ENCODE measurements at regions not wholly inside any gene's neighbourhood (a gene's known extent, or its start where the extent isn't known, plus 50 kb on each side); places are given as distances from the start of the nearest gene placed in this dataset.
"Not testable (repeated sequence)": the region's sequence is repeated elsewhere in the genome, so short reads cannot be mapped to it uniquely, and the experiment has no call there.

GRCh38 chr2:150127346-150127990 is 360.0 kb downstream of the RND3 start:
- no peak for DNase-seq

- no peak for DNase-seq
Observed at GRCh38 chr2:150126839-150127238, 360.6 kb downstream of the RND3 start.

DNA sequence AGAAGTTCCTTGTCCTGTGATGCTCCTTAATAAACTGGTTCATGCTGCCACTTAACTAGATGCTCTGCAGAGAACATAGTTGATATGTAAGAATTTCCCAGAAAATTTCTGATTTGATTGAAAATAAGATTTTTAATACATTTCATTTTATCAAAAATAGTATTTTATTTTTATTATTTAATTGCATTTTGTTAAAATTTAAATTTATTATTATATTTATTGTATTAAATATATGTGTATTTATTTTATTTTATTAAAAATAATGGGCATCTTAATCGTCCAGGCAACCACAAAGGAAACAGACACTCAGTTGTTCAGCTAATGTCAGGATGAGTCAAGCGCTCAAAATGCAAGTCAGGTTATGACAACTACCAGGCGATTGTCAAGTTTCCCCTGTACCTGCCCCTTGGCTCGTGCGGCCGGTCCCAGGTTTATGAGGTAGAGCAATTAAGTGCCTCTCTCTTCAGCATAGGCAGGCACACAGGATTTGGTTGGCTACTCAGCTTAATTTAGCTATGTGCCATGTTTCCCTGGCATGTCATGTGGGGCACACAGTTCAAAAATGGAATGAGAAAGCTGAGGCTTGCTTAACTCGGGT is 361.2 kb downstream of the RND3 start:
- no peak for DNase-seq

DNA sequence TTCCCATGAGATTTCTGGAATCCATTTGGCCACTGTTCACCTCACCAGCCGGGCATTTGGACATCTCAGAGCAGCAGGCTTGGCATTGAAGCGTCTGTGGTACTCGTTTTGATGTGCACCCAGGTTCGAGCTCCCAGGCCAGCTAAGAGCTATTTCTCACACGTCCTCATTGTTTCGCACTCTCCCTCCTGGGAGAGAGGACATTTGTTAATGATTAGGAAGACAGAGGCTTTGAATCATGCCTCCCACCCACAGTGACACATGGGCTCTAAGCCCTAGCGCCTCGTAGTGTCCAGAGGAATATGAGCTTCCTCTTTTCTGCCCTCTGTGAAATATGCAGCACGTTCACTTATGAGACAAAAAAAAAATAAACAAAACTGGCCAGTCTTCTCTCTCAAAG is 361.8 kb downstream of the RND3 start:
- DNase-seq: no peak

- no peak for DNase-seq
Observed at GRCh38 chr2:150125188-150125587, 362.3 kb downstream of the RND3 start.

- no peak for DNase-seq
Observed at GRCh38 chr2:150124739-150125138, 362.7 kb downstream of the RND3 start.

- DNase-seq: no peak
Observed at GRCh38 chr2:150122871-150123613, 364.4 kb downstream of the RND3 start.

DNA sequence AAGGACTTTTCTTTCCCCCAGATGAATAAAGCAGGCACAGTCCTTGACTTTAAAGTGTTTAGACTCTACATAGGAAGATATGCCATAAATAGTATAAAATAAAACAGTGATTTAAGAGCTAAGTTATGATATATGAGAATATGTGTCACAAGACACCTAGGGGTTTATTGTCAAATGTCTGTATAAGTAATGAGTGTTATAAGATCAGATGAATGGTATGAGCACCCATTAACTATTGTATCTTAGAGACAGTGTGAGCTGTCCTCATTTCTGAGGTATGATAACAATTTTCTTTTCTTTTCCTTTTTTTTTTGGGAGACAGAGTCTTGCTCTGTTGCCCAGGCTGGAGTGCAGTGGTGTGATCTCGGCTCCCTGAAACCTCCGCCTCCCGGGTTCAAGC is 365.3 kb downstream of the RND3 start:
- DNase-seq: no peak

GRCh38 chr2:150120326-150120955 is 367.0 kb downstream of the RND3 start:
- DNase-seq: no peak

DNA sequence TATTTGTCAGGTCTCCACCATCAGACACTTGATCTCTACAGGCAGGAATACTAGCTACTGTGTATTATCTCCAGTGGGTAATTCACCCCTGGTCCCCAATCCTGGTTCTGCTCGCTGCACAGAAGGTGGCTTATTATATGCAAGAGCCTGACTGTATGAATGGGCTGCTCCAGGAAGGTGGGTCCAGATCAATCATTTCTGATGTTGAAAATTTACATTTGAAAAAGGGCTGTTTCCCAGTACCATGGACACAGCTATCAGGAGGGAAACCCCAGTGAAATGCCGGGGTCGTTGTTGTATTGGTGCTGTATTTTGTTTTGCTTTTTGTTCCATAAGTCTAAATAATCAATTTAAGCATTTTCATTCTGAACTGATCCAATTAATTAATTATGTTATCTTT is 367.6 kb downstream of the RND3 start:
- DNase-seq: no peak

GRCh38 chr2:150114089-150114488 is 373.4 kb downstream of the RND3 start:
- not testable (repeated sequence) for DNase-seq

GRCh38 chr2:150110548-150110947 is 376.9 kb downstream of the RND3 start:
- DNase-seq: no peak

DNA sequence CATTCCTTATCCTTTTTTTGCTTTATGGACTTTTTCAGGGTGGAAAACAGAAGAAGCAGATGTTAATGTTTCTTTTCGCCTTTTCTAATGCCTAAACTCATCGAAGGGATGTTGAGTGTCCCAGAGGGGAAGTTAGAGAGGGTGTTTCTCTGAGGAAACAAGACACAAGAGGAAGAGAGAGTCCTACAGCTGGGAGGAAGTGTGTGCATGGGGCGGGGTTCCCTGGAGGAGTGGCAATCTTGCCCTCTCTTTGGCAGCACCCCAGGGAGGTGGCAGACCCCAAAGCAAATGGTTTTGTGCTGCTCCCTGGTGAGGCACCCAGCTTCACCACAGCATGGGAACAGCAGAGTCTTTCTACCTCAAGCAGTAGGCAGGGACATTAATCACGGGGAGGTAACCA is 377.6 kb downstream of the RND3 start:
- DNase-seq: no peak

GRCh38 chr2:150109028-150109427 is 378.4 kb downstream of the RND3 start:
- no peak for DNase-seq

- DNase-seq: no peak
Observed at GRCh38 chr2:150107816-150108215, 379.7 kb downstream of the RND3 start.

- DNase-seq: no peak
Observed at GRCh38 chr2:150107170-150107569, 380.3 kb downstream of the RND3 start.

DNA sequence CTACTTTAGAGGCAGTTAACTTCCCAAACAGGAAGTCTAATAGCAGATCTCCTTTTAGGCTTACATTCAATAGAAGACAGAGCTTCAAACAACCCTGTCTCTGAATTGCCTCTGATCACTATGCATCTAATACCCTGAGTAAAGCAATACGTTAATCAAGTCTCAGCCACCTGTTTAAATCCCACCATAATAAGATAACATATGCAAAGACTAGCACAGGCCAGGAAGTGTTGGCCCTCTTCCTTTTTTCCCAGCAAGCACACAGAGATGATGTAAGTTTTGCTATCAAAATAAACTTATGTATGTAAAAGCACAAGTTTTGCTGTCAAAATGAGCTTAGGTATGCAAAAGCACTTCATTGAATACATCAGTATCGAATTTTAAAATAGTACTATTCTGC is 385.5 kb downstream of the RND3 start:
- no peak for DNase-seq

DNA sequence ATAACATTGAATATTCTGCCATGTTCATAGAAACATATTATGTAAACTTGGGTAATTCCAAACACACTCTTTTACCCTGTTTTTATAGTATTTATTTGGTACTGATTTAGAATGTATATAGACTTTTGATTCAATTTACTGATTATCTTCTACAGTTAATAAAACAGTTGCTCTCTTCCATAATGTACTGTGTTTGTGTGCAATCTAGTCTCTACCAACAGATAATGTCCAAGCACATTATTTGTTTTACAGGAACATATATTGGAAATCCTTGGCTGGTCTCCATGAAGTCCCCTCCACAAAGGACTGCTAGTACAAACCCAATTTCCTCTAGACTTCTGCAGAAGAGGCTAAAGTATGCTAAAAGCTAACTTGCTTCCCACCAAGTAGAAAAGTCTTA is 386.6 kb downstream of the RND3 start:
- no peak for DNase-seq

DNA sequence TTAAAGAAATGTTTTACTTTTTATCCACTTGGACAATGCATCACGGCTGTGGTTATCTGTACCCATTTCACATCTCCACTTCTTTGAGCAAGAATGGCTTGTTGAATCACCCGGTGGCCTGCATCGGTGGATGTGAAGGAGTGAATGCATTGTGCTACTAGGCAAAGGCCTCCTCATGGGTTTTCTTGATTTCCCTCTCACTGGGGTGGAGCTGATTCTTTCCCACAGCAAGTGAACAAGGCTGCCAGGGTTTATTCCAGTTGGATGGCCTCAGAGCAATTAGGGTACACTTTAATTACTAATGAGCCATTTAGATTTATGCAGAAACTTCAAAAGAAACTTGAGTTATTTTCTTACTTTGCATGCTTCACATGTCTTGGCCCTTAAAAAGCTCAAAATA is 387.1 kb downstream of the RND3 start:
- no peak for DNase-seq

GRCh38 chr2:150099805-150100204 is 387.7 kb downstream of the RND3 start:
- DNase-seq: no peak

GRCh38 chr2:150097901-150098531 is 389.5 kb downstream of the RND3 start:
- no peak for DNase-seq

DNA sequence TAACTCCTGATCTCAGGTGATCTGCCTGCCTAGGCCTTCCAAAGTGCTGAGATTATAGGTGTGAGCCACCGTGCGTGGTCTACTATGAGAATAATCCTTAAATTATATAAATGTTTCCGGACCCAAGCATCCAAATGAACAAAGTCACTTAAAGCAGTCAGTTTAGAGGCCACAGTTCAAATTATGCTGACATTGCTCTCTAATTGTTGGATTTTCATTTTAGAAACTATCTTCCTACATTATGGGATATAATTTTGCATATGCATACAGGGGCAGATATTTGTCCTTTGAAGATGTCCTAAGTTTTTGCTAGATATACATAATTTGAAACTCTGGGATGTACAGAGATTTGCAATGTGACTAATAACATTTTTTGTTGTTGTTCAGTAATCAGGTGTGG is 390.1 kb downstream of the RND3 start:
- no peak for DNase-seq

DNA sequence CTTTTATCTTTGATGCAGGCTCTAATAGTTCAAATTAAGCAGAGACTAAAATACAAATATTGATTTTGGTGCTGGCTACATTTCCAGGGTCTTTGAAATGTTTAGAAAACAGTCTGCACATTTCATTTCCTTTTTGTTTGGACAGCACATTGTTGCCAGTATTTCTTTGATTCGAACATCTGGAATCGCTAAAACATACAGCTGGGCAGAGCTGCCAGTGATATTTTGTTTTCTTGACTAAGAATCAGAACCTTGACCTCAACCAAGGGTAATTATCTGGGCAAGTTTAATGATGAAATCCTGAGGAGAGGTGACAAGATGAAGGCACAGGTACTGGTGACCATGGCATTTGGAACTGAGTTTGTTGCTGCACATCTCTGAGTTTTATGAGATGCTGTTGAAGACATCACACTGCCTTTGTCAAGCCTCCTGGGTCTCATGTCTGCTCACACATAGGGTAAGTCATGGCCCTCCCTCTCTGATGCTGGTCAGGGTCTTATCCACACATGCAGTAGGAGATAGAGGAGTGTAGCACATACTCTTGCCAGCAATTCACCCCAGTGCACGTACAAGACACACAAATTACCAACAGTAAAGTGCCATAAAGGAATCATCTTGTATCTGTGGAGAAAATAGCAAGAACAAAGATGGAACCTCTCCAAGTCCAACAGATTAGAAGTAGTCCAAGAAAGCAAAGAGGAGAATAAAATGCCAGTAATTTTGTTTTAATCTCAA is 391.9 kb downstream of the RND3 start:
- DNase-seq: no peak
